IMR-90 (cell line): ENCODE measurements at regions not wholly inside any gene's neighbourhood (a gene's known extent, or its start where the extent isn't known, plus 50 kb on each side); places are given as distances from the start of the nearest gene placed in this dataset.

Source experiments
- ATAC-seq: fragments of 200-7000 bp; cut with Tn5 transposase; 2 replicates; pipeline ENCODE4 v1.9.1; 2020; ENCODE audit warnings: low read depth, mild to moderate bottlenecking, moderate library complexity
- BruUV-seq: library from RNA; stranded (reverse); fragments of 400-500 nt; replicated peaks from 2 replicates; lab custom pipeline; 2021; lab: Mats Ljungman, UMichigan
- CTCF ChIA-PET: fragments of 300-600 bp; formaldehyde crosslinking; extraction: SDS; loops from one replicate; lab custom pipeline; 2021; ENCODE audit warnings: antibody characterized with exemption; lab: Yijun Ruan, JAX
- POLR2A ChIA-PET: fragments of 300-600 bp; sonication (Branson Sonifier 250); formaldehyde crosslinking; loops from one replicate; lab custom pipeline; 2022; ENCODE audit warnings: antibody characterized with exemption; ENCODE audit not compliant: unreplicated experiment; lab: Charles Lee
- DNase-seq: peaks from one replicate; pipeline ENCODE4 v3.0.0; 2013
- H2AFZ ChIP-seq: replicated peaks from 2 replicates; pipeline ENCODE3; 2013; ENCODE audit warnings: low read length, mild to moderate bottlenecking; ENCODE audit not compliant: poor library complexity
- H2AK5ac ChIP-seq: 2 replicates; pipeline ENCODE4 v1.6.1; 2013; ENCODE audit warnings: low read depth, low read length, inconsistent platforms
- H2AK9ac ChIP-seq: replicated peaks from 2 replicates; pipeline ENCODE3; 2013; ENCODE audit warnings: mild to moderate bottlenecking, low read depth, low read length, moderate library complexity; ENCODE audit not compliant: poor library complexity
- H2BK120ac ChIP-seq: 2 replicates; pipeline ENCODE4 v1.6.1; 2013; ENCODE audit warnings: low read depth, low read length, inconsistent platforms
- H2BK15ac ChIP-seq: 3 replicates; pipeline ENCODE4 v1.6.1; 2013; ENCODE audit warnings: low read depth, low read length, inconsistent platforms
- H2BK20ac ChIP-seq: 2 replicates; pipeline ENCODE4 v1.6.1; 2013; ENCODE audit warnings: low read depth, mild to moderate bottlenecking, inconsistent platforms, low read length, moderate library complexity
- H2BK5ac ChIP-seq: 2 replicates; pipeline ENCODE4 v1.6.1; 2013; ENCODE audit warnings: mild to moderate bottlenecking, low read depth, low read length, inconsistent platforms; ENCODE audit not compliant: poor library complexity, severe bottlenecking
- H3K14ac ChIP-seq: replicated peaks from 2 replicates; pipeline ENCODE4 v1.6.1; 2013; ENCODE audit warnings: low read depth, low read length, inconsistent platforms
- H3K18ac ChIP-seq: 2 replicates; pipeline ENCODE4 v1.6.1; 2013; ENCODE audit warnings: low read depth, low read length, control low read depth
- H3K23ac ChIP-seq: 2 replicates; pipeline ENCODE4 v1.6.1; 2013; ENCODE audit warnings: low read depth, low read length, inconsistent platforms
- H3K27ac ChIP-seq: 2 replicates; pipeline ENCODE4 v1.5.1; 2013; ENCODE audit warnings: mild to moderate bottlenecking, control low read depth, low read length; ENCODE audit not compliant: insufficient read depth
- H3K27me3 ChIP-seq: 2 replicates; pipeline ENCODE4 v1.6.1; 2013; ENCODE audit warnings: low read length; ENCODE audit not compliant: control insufficient read depth, insufficient read depth
- H3K36me3 ChIP-seq: 2 replicates; pipeline ENCODE4 v1.6.1; 2013; ENCODE audit warnings: low read length, mixed read lengths; ENCODE audit not compliant: control insufficient read depth, insufficient read depth
- H3K4ac ChIP-seq: 2 replicates; pipeline ENCODE4 v1.6.1; 2013; ENCODE audit warnings: low read depth, low read length, inconsistent platforms
- H3K4me1 ChIP-seq: 2 replicates; pipeline ENCODE4 v1.6.1; 2013; ENCODE audit warnings: low read length, mixed read lengths; ENCODE audit not compliant: control insufficient read depth, insufficient read depth
- H3K4me2 ChIP-seq: 2 replicates; pipeline ENCODE4 v1.6.1; 2013; ENCODE audit warnings: low read depth, mild to moderate bottlenecking, control low read depth, low read length, moderate library complexity
- H3K4me3 ChIP-seq: 2 replicates; pipeline ENCODE4 v1.5.1; 2013; ENCODE audit warnings: low read depth, mild to moderate bottlenecking, control low read depth, low read length, moderate library complexity; ENCODE audit not compliant: insufficient read depth
- H3K56ac ChIP-seq: 2 replicates; pipeline ENCODE4 v1.6.1; 2013; ENCODE audit warnings: low read length, inconsistent platforms; ENCODE audit not compliant: insufficient read depth; ENCODE audit errors: extremely low read depth
- H3K79me1 ChIP-seq, 2 experiments: 2 replicates each; pipeline ENCODE4 v1.6.1; 2013; ENCODE audit warnings: low read length in 2 of 2, inconsistent platforms in 1 of 2, low read depth in 1 of 2
- H3K9ac ChIP-seq: 2 replicates; pipeline ENCODE4 v1.6.1; 2013; ENCODE audit warnings: low read depth, low read length, control low read depth
- H3K9me1 ChIP-seq: 2 replicates; pipeline ENCODE4 v1.6.1; 2013; ENCODE audit warnings: low read length, inconsistent platforms; ENCODE audit not compliant: insufficient read depth
- H3K9me3 ChIP-seq: 2 replicates; pipeline ENCODE4 v1.6.1; 2013; ENCODE audit warnings: low read length; ENCODE audit not compliant: control insufficient read depth, insufficient read depth
- H4K20me1 ChIP-seq: 2 replicates; pipeline ENCODE4 v1.6.1; 2013; ENCODE audit warnings: low read length, inconsistent platforms; ENCODE audit not compliant: insufficient read depth
- H4K5ac ChIP-seq: 2 replicates; pipeline ENCODE4 v1.6.1; 2013; ENCODE audit warnings: mild to moderate bottlenecking, low read depth, low read length, control low read depth
- H4K8ac ChIP-seq, 2 experiments: 2 replicates each; pipeline ENCODE4 v1.6.1; 2013; ENCODE audit warnings: low read depth in 2 of 2, low read length in 2 of 2, control low read depth in 1 of 2, inconsistent platforms in 1 of 2
- H4K91ac ChIP-seq: 2 replicates; pipeline ENCODE4 v1.6.1; 2013; ENCODE audit warnings: low read depth, low read length, inconsistent platforms; ENCODE audit not compliant: insufficient read depth
- BHLHE40 ChIP-seq: fragments of 150-350 bp; IDR thresholded peaks from 2 replicates; pipeline ENCODE4 v1.6.1; 2016; ENCODE audit warnings: mild to moderate bottlenecking, low read depth, low read length
- CEBPB ChIP-seq: IDR thresholded peaks from 2 replicates; pipeline ENCODE4 v1.6.1; 2012; ENCODE audit warnings: low read depth, low read length, improper control_type of control experiment
- CHD1 ChIP-seq: IDR thresholded peaks from 2 replicates; pipeline ENCODE4 v1.6.1; 2012; ENCODE audit warnings: low read depth, low read length, improper control_type of control experiment
- FOS ChIP-seq: fragments of 150-350 bp; IDR thresholded peaks from 2 replicates; pipeline ENCODE4 v1.6.1; 2016; ENCODE audit warnings: low read depth, low read length
- MAZ ChIP-seq: IDR thresholded peaks from 2 replicates; pipeline ENCODE4 v1.6.1; 2012; ENCODE audit warnings: low read depth, mild to moderate bottlenecking, low read length, improper control_type of control experiment, moderate library complexity, borderline replicate concordance
- POLR2A ChIP-seq: IDR thresholded peaks from 2 replicates; pipeline ENCODE4 v1.6.1; 2012; ENCODE audit warnings: mild to moderate bottlenecking, low read depth, low read length
- RCOR1 ChIP-seq: IDR thresholded peaks from 2 replicates; pipeline ENCODE4 v1.6.1; 2012; ENCODE audit warnings: mild to moderate bottlenecking, low read length, improper control_type of control experiment; ENCODE audit not compliant: insufficient replicate concordance
- RFX5 ChIP-seq: IDR thresholded peaks from 2 replicates; pipeline ENCODE4 v1.8.0; 2012; ENCODE audit warnings: low read depth, mild to moderate bottlenecking, low read length, moderate library complexity
- SMC3 ChIP-seq: fragments of 150-350 bp; IDR thresholded peaks from 2 replicates; pipeline ENCODE4 v1.6.1; 2016; ENCODE audit warnings: low read depth, mild to moderate bottlenecking, antibody characterized with exemption, low read length, moderate library complexity
- WGBS, 2 experiments: methylation state at CpG; one replicate each; pipeline versions ENCODE4 v1.1.5 to v1.1.7; 2013; ENCODE audit warnings: missing lambda C conversion rate in 2 of 2; ENCODE audit not compliant: insufficient read length in 1 of 2; ENCODE audit errors: extremely low coverage in 2 of 2; 5-methylcytosine and 5-hydroxymethylcytosine counted together
- dilution Hi-C: fragments of 300-500 bp; cut with HindIII; formaldehyde crosslinking; loops from one replicate; pipeline ENCODE4 v1.14.3; 2018; ENCODE audit warnings: low sequenced_read_pairs; ENCODE audit not compliant: unreplicated experiment
- in situ Hi-C: fragments of 300-500 bp; cut with MboI; formaldehyde crosslinking; loops from 3 replicates; pipeline ENCODE4 v1.14.3; 2019; ENCODE audit warnings: low sequenced_read_pairs, inconsistent platforms, mixed read lengths
- intact Hi-C: fragments of 100-400 bp; cut with micrococcal nuclease; formaldehyde crosslinking; loops from 2 replicates; pipeline ENCODE4 v1.10.0; 2022
- TF ChIP-seq, protein P1 (sequence below): fragments of 150-350 bp; IDR thresholded peaks from 2 replicates; pipeline ENCODE4 v1.6.1; 2017; ENCODE audit warnings: mild to moderate bottlenecking, antibody characterized with exemption, low read length, low read depth
- TF ChIP-seq, protein P2 (sequence below): fragments of 150-350 bp; IDR thresholded peaks from 2 replicates; pipeline ENCODE4 v1.6.1; 2016; ENCODE audit warnings: low read depth, mild to moderate bottlenecking, low read length, moderate library complexity, borderline replicate concordance

DNA sequence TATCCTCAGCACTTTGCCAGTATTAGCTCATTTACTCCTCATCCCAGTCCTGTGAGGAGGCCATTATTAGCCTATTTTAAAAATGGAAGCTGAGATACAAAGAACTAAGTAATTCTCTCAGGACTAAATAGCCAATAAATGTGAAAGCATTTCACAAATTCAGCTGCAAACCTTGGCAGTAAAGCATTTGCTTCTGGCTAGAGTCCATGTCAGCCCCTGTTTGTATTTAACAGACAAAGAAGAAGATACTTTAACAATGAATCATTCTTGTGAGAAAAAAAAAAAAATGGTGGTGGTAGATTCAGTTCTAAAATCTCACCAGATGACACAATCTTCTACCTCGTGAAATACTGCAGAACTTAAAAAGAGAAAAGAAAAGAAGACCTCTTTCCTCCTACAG is 85.0 kb upstream of the CNTN6 start:
- Histone ChIP-seq H3K4me3 (no peak overlapping the region), H3K36me3 (no peaks in the 10 kb centered on the region), H4K5ac (no peak overlapping the region), H3K18ac (no peak overlapping the region), H4K8ac (no peak overlapping the region), H2BK20ac (no peak overlapping the region), H3K14ac (no peak overlapping the region), H3K9me1 (no peaks in the 10 kb centered on the region), H4K91ac (no peak overlapping the region), H3K23ac (no peak overlapping the region), H3K79me1 (no peaks in the 10 kb centered on the region), H2AFZ (no peak overlapping the region), H3K4ac (no peak overlapping the region), H3K27me3 (no peaks in the 10 kb centered on the region), H4K20me1 (no peaks in the 10 kb centered on the region), H3K56ac (no peak overlapping the region), H2BK5ac (no peak overlapping the region), H2AK9ac (no peak overlapping the region), H3K9me3 (peaks cover 2% of the 10 kb centered on the region; the same call in 1 of the 2 replicates), H3K27ac (no peak overlapping the region), H3K4me1 (no peaks in the 10 kb centered on the region), H2AK5ac (no peak overlapping the region), H2BK15ac (no peak overlapping the region), H3K9ac (no peak overlapping the region), H3K4me2 (no peak overlapping the region), H2BK120ac (no peak overlapping the region)
- TF ChIP-seq POLR2A (no peak), CHD1 (no peak), BHLHE40 (no peak), RFX5 (no peak), CEBPB (no peak), MAZ (no peak), SMC3 (no peak), FOS (no peak), RCOR1 (no peak)
- TF ChIP-seq, protein P1, sequence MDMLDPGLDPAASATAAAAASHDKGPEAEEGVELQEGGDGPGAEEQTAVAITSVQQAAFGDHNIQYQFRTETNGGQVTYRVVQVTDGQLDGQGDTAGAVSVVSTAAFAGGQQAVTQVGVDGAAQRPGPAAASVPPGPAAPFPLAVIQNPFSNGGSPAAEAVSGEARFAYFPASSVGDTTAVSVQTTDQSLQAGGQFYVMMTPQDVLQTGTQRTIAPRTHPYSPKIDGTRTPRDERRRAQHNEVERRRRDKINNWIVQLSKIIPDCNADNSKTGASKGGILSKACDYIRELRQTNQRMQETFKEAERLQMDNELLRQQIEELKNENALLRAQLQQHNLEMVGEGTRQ, result no peak
- TF ChIP-seq, protein P2, sequence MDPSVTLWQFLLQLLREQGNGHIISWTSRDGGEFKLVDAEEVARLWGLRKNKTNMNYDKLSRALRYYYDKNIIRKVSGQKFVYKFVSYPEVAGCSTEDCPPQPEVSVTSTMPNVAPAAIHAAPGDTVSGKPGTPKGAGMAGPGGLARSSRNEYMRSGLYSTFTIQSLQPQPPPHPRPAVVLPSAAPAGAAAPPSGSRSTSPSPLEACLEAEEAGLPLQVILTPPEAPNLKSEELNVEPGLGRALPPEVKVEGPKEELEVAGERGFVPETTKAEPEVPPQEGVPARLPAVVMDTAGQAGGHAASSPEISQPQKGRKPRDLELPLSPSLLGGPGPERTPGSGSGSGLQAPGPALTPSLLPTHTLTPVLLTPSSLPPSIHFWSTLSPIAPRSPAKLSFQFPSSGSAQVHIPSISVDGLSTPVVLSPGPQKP, result no peak
- ATAC-seq (no peak), DNase-seq (no peak)
- WGBS, 2 experiments, result no CpG with 5 or more reads among the region's 1 CpG
- no TSS peak for BruUV-seq
- intact Hi-C loops, result no loop called here
- in situ Hi-C loops, result no loop called here
- dilution Hi-C loops, result no loop called here
- POLR2A ChIA-PET, result no interaction called here
- CTCF ChIA-PET, result no interaction called here
